NT2/D1 (cell line): ENCODE measurements at regions not wholly inside any gene's neighbourhood (a gene's known extent, or its start where the extent isn't known, plus 50 kb on each side); places are given as distances from the start of the nearest gene placed in this dataset.

ENCODE experiments used
- DNase-seq: peaks from one replicate; pipeline ENCODE4 v3.0.0-alpha.2; 2011; ENCODE audit warnings: low read depth, low spot score
- H3K27me3 ChIP-seq: 2 replicates; pipeline ENCODE4 v1.6.0; 2011; ENCODE audit warnings: mild to moderate bottlenecking; ENCODE audit not compliant: insufficient read length, insufficient read depth
- H3K36me3 ChIP-seq: 2 replicates; pipeline ENCODE4 v1.6.1; 2011; ENCODE audit warnings: mild to moderate bottlenecking, low read length, mixed read lengths; ENCODE audit not compliant: insufficient read depth, insufficient read length
- H3K4me1 ChIP-seq: 2 replicates; pipeline ENCODE4 v1.5.1; 2011; ENCODE audit not compliant: insufficient read depth, insufficient read length
- H3K4me3 ChIP-seq: 2 replicates; pipeline ENCODE4 v1.5.1; 2011; ENCODE audit warnings: low read depth; ENCODE audit not compliant: insufficient read length
- H3K9ac ChIP-seq: 2 replicates; pipeline ENCODE4 v1.6.0; 2011; ENCODE audit warnings: low read depth; ENCODE audit not compliant: insufficient read length
- H3K9me3 ChIP-seq: 2 replicates; pipeline ENCODE4 v1.5.1; 2011; ENCODE audit warnings: mild to moderate bottlenecking, low read length; ENCODE audit not compliant: insufficient read depth
- SUZ12 ChIP-seq: IDR thresholded peaks from 2 replicates; pipeline ENCODE4 v1.6.1; 2011; ENCODE audit not compliant: insufficient read length, insufficient read depth; ENCODE audit errors: extremely low read depth
- YY1 ChIP-seq: IDR thresholded peaks from 2 replicates; pipeline ENCODE4 v1.6.1; 2011; ENCODE audit not compliant: insufficient read length, insufficient read depth
- ZNF274 ChIP-seq: IDR thresholded peaks from 2 replicates; pipeline ENCODE4 v1.6.1; 2011; ENCODE audit warnings: mild to moderate bottlenecking, low read depth, low read length

GRCh38 chr16:51039638-51040331 is 111.3 kb downstream of the SALL1 start:
- no peaks in the 10 kb centered on the region for H3K36me3 ChIP-seq
- no peak overlapping the region for H3K4me3 ChIP-seq
- H3K4me1 ChIP-seq: no peaks in the 10 kb centered on the region
- H3K27me3 ChIP-seq: no peaks in the 10 kb centered on the region
- no peak for DNase-seq
- no peaks in the 10 kb centered on the region for H3K9me3 ChIP-seq
- no peak for TF ChIP-seq ZNF274
- TF ChIP-seq YY1: no peak
- no peak for TF ChIP-seq SUZ12
- no peak overlapping the region for H3K9ac ChIP-seq

GRCh38 chr16:51035711-51036110 is 115.4 kb downstream of the SALL1 start:
- TF ChIP-seq ZNF274 (no peak), YY1 (no peak), SUZ12 (no peak)
- no peaks in the 10 kb centered on the region for H3K27me3 ChIP-seq
- no peak overlapping the region for H3K4me3 ChIP-seq
- DNase-seq: no peak
- H3K36me3 ChIP-seq: no peaks in the 10 kb centered on the region
- no peak overlapping the region for H3K9ac ChIP-seq
- H3K9me3 ChIP-seq: no peaks in the 10 kb centered on the region
- no peaks in the 10 kb centered on the region for H3K4me1 ChIP-seq

- no peaks in the 10 kb centered on the region for H3K27me3 ChIP-seq
- no peak overlapping the region for H3K4me3 ChIP-seq
- no peak for DNase-seq
- no peaks in the 10 kb centered on the region for H3K9me3 ChIP-seq
- no peaks in the 10 kb centered on the region for H3K36me3 ChIP-seq
- H3K4me1 ChIP-seq: no peaks in the 10 kb centered on the region
- H3K9ac ChIP-seq: no peak overlapping the region
- TF ChIP-seq SUZ12 (no peak), ZNF274 (no peak), YY1 (no peak)
Observed at GRCh38 chr16:51035110-51035498, 116.0 kb downstream of the SALL1 start.

GRCh38 chr16:51034481-51035109 is 116.5 kb downstream of the SALL1 start:
- no peak for DNase-seq
- no peaks in the 10 kb centered on the region for H3K4me1 ChIP-seq
- TF ChIP-seq SUZ12 (no peak), ZNF274 (no peak), YY1 (no peak)

GRCh38 chr16:51031598-51031997 is 119.5 kb downstream of the SALL1 start:
- Histone ChIP-seq H3K9me3 (no peaks in the 10 kb centered on the region), H3K9ac (no peak overlapping the region), H3K27me3 (no peaks in the 10 kb centered on the region), H3K36me3 (no peaks in the 10 kb centered on the region), H3K4me3 (no peak overlapping the region), H3K4me1 (no peaks in the 10 kb centered on the region)
- no peak for DNase-seq
- TF ChIP-seq ZNF274 (no peak), SUZ12 (no peak), YY1 (no peak)

More at GRCh38 chr16:51034481-51035109, 116.5 kb downstream of the SALL1 start:
- no peak overlapping the region for H3K4me3 ChIP-seq
- no peak overlapping the region for H3K9ac ChIP-seq
- H3K27me3 ChIP-seq: no peaks in the 10 kb centered on the region
- H3K9me3 ChIP-seq: no peaks in the 10 kb centered on the region
- no peaks in the 10 kb centered on the region for H3K36me3 ChIP-seq

- Histone ChIP-seq H3K4me3 (no peak overlapping the region), H3K4me1 (peaks cover 2% of the 10 kb centered on the region), H3K9ac (no peak overlapping the region), H3K27me3 (no peaks in the 10 kb centered on the region), H3K36me3 (no peaks in the 10 kb centered on the region), H3K9me3 (no peaks in the 10 kb centered on the region)
- TF ChIP-seq YY1 (no peak), ZNF274 (no peak), SUZ12 (no peak)
- no peak for DNase-seq
Observed at GRCh38 chr16:51030516-51030915, 120.6 kb downstream of the SALL1 start.

GRCh38 chr16:51025588-51026290 is 125.3 kb downstream of the SALL1 start:
- Histone ChIP-seq H3K9ac (no peak overlapping the region), H3K4me3 (no peak overlapping the region), H3K27me3 (peaks cover 4% of the 10 kb centered on the region), H3K9me3 (no peaks in the 10 kb centered on the region), H3K4me1 (peaks cover 12% of the 10 kb centered on the region), H3K36me3 (no peaks in the 10 kb centered on the region)
- DNase-seq: no peak
- TF ChIP-seq YY1 (no peak), ZNF274 (no peak), SUZ12 (no peak)
